Ishikawa (cell line): ENCODE measurements at regions not wholly inside any gene's neighbourhood (a gene's known extent, or its start where the extent isn't known, plus 50 kb on each side); places are given as distances from the start of the nearest gene placed in this dataset.

Experiments used
- EGR1 ChIP-seq: IDR thresholded peaks from 2 replicates; pipeline ENCODE4 v1.6.1; 2012
- EP300 ChIP-seq: IDR thresholded peaks from 2 replicates; pipeline ENCODE4 v1.6.1; 2012; ENCODE audit warnings: borderline replicate concordance
- MAX ChIP-seq: IDR thresholded peaks from 2 replicates; pipeline ENCODE4 v1.6.1; 2012
- NFIC ChIP-seq: IDR thresholded peaks from 2 replicates; pipeline ENCODE4 v1.6.1; 2012
- TCF12 ChIP-seq: IDR thresholded peaks from 2 replicates; pipeline ENCODE4 v1.6.1; 2012; ENCODE audit warnings: low read depth
- TF ChIP-seq, protein P1 (sequence below): IDR thresholded peaks from 2 replicates; pipeline ENCODE4 v1.6.1; 2012

- no peak for TF ChIP-seq NFIC
- TF ChIP-seq, protein P1, sequence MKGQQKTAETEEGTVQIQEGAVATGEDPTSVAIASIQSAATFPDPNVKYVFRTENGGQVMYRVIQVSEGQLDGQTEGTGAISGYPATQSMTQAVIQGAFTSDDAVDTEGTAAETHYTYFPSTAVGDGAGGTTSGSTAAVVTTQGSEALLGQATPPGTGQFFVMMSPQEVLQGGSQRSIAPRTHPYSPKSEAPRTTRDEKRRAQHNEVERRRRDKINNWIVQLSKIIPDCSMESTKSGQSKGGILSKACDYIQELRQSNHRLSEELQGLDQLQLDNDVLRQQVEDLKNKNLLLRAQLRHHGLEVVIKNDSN, result no peak
- no peak for TF ChIP-seq EP300
- TF ChIP-seq TCF12, result no peak
- no peak for TF ChIP-seq MAX
- TF ChIP-seq EGR1, result no peak
Measured at GRCh38 chr11:27907530-27907929, 200.4 kb downstream of the KIF18A start.
